H1 (cell line): ENCODE measurements at regions not wholly inside any gene's neighbourhood (a gene's known extent, or its start where the extent isn't known, plus 50 kb on each side); places are given as distances from the start of the nearest gene placed in this dataset.

Experiments
- CTCF ChIA-PET: fragments of 300-600 bp; sonication (Branson Sonifier 250); formaldehyde crosslinking; loops from one replicate; lab custom pipeline; 2021; ENCODE audit not compliant: partially characterized antibody; lab: Charles Lee
- POLR2A ChIA-PET: fragments of 300-600 bp; sonication (Branson Sonifier 250); formaldehyde crosslinking; loops from one replicate; lab custom pipeline; 2021; ENCODE audit warnings: inconsistent platforms; ENCODE audit not compliant: partially characterized antibody; lab: Charles Lee
- DNase-seq, 2 experiments: peaks; one replicate each; pipeline versions ENCODE4 v3.0.0 to v3.0.0-alpha.2; 2010 to 2022; ENCODE audit warnings: low spot score in 2 of 2, low read depth in 1 of 2, mixed read lengths in 1 of 2
- FAIRE-seq: peaks from 2 replicates; lab custom pipeline; 2011; peaks lifted over from hg19 to GRCh38; lab: Jason Lieb, UNC
- H2AFZ ChIP-seq: 2 replicates; pipeline ENCODE4 v1.8.1; 2012; ENCODE audit warnings: low read length, inconsistent platforms
- H2AK5ac ChIP-seq: 2 replicates; pipeline ENCODE4 v1.6.1; 2013; ENCODE audit warnings: low read depth, low read length
- H2BK120ac ChIP-seq: replicated peaks from 2 replicates; pipeline ENCODE3; 2013; ENCODE audit warnings: low read depth, low read length, inconsistent platforms
- H2BK12ac ChIP-seq: 2 replicates; pipeline ENCODE4 v1.6.1; 2013; ENCODE audit warnings: low read depth, low read length
- H2BK15ac ChIP-seq: 2 replicates; pipeline ENCODE4 v1.6.1; 2013; ENCODE audit warnings: low read length
- H2BK20ac ChIP-seq: 2 replicates; pipeline ENCODE4 v1.6.1; 2013; ENCODE audit warnings: low read length
- H2BK5ac ChIP-seq: 2 replicates; pipeline ENCODE4 v1.6.1; 2013; ENCODE audit warnings: low read depth, low read length
- H3K14ac ChIP-seq: 2 replicates; pipeline ENCODE4 v1.6.1; 2013; ENCODE audit warnings: inconsistent platforms; ENCODE audit not compliant: insufficient read length
- H3K18ac ChIP-seq: 2 replicates; pipeline ENCODE4 v1.6.1; 2013; ENCODE audit warnings: low read length; ENCODE audit errors: extremely low read depth
- H3K23ac ChIP-seq: 2 replicates; pipeline ENCODE4 v1.6.1; 2013; ENCODE audit warnings: inconsistent platforms; ENCODE audit not compliant: insufficient read length
- H3K23me2 ChIP-seq: 2 replicates; pipeline ENCODE4 v1.6.1; 2013; ENCODE audit warnings: low read depth, low read length
- H3K27ac ChIP-seq: 2 replicates; pipeline ENCODE4 v1.6.1; 2011; ENCODE audit warnings: low read depth, low read length, inconsistent platforms
- H3K27me3 ChIP-seq, 4 experiments: replicated peaks in 1 of 4; 1 replicate in 1 of 4; 2 replicates in 3 of 4; pipeline versions ENCODE4 v1.6.1 to v1.8.1; 2011 to 2013; ENCODE audit warnings: low read length in 3 of 4, mild to moderate bottlenecking in 3 of 4, inconsistent platforms in 2 of 4, mixed read lengths in 2 of 4, moderate library complexity in 1 of 4; ENCODE audit not compliant: control insufficient read depth in 3 of 4, insufficient read depth in 3 of 4; ENCODE audit errors: extremely low read depth in 1 of 4
- H3K36me3 ChIP-seq, 4 experiments: 2 replicates each; pipeline versions ENCODE4 v1.6.1 to v1.8.1; 2011 to 2013; ENCODE audit warnings: mild to moderate bottlenecking in 4 of 4, low read length in 3 of 4, moderate library complexity in 2 of 4, control low read depth in 1 of 4, inconsistent platforms in 1 of 4; ENCODE audit not compliant: insufficient read depth in 4 of 4, control insufficient read depth in 2 of 4
- H3K4ac ChIP-seq: replicated peaks from 2 replicates; pipeline ENCODE3; 2013; ENCODE audit warnings: low read length, low read depth, mixed read lengths, inconsistent platforms; ENCODE audit not compliant: insufficient read length
- H3K4me1 ChIP-seq, 4 experiments: replicated peaks in 1 of 4; 1 replicate in 1 of 4; 2 replicates in 3 of 4; pipeline versions ENCODE4 v1.6.1 to v1.8.1; 2011 to 2013; ENCODE audit warnings: low read length in 3 of 4, inconsistent platforms in 2 of 4, mixed read lengths in 1 of 4; ENCODE audit not compliant: insufficient read depth in 4 of 4, control insufficient read depth in 3 of 4
- H3K4me2 ChIP-seq, 2 experiments: 2 replicates each; pipeline versions ENCODE4 v1.6.1 to v1.8.1; 2011 to 2013; ENCODE audit warnings: low read depth in 2 of 2, low read length in 2 of 2, control low read depth in 1 of 2, inconsistent platforms in 1 of 2, mild to moderate bottlenecking in 1 of 2; ENCODE audit not compliant: insufficient read depth in 1 of 2
- H3K4me3 ChIP-seq, 4 experiments: fragments of 200-600, 300-600 bp in 1 of 4; sonication (generic), shearing (Covaris generic), sonication (Bioruptor Twin) in 1 of 4; 2 replicates each; pipeline versions ENCODE4 v1.5.1 to v1.8.1; 2011 to 2016; ENCODE audit warnings: low read length in 4 of 4, low read depth in 3 of 4, control low read depth in 2 of 4, inconsistent platforms in 2 of 4, mild to moderate bottlenecking in 2 of 4, mixed read lengths in 1 of 4, moderate library complexity in 1 of 4; ENCODE audit not compliant: insufficient read depth in 2 of 4; ENCODE audit errors: extremely low read depth in 1 of 4
- H3K56ac ChIP-seq: replicated peaks from 2 replicates; pipeline ENCODE3; 2013; ENCODE audit warnings: low read depth, mild to moderate bottlenecking, mixed read lengths, low read length, inconsistent platforms; ENCODE audit not compliant: insufficient read length
- H3K79me1 ChIP-seq: 2 replicates; pipeline ENCODE4 v1.6.1; 2013; ENCODE audit warnings: low read depth, low read length, control low read depth
- H3K79me2 ChIP-seq, 2 experiments: 2 replicates each; pipeline versions ENCODE4 v1.6.1 to v1.8.1; 2012 to 2013; ENCODE audit warnings: low read length in 2 of 2, mild to moderate bottlenecking in 2 of 2, inconsistent platforms in 1 of 2; ENCODE audit not compliant: insufficient read depth in 2 of 2, control insufficient read depth in 1 of 2
- H3K9ac ChIP-seq, 4 experiments: replicated peaks in 1 of 4; 1 replicate in 1 of 4; 2 replicates in 3 of 4; pipeline versions ENCODE4 v1.6.1 to v1.8.1; 2011 to 2013; ENCODE audit warnings: low read depth in 3 of 4, low read length in 3 of 4, control low read depth in 2 of 4, mild to moderate bottlenecking in 2 of 4, moderate library complexity in 2 of 4, inconsistent platforms in 1 of 4; ENCODE audit errors: extremely low read depth in 1 of 4
- H3K9me3 ChIP-seq, 2 experiments: 2 replicates each; pipeline versions ENCODE4 v1.6.1 to v1.8.1; 2012 to 2013; ENCODE audit warnings: mild to moderate bottlenecking in 2 of 2, moderate library complexity in 2 of 2, control low read depth in 1 of 2, inconsistent platforms in 1 of 2, low read depth in 1 of 2, low read length in 1 of 2, mixed read lengths in 1 of 2; ENCODE audit not compliant: insufficient read depth in 2 of 2
- H4K20me1 ChIP-seq, 2 experiments: replicated peaks in 1 of 2; 2 replicates each; pipeline versions ENCODE3 to v1.8.1; 2011 to 2013; ENCODE audit warnings: inconsistent platforms in 2 of 2, low read length in 2 of 2, mild to moderate bottlenecking in 1 of 2; ENCODE audit not compliant: insufficient read depth in 2 of 2, control insufficient read depth in 1 of 2
- H4K5ac ChIP-seq: 2 replicates; pipeline ENCODE4 v1.6.1; 2013; ENCODE audit warnings: low read length, low read depth, mixed read lengths, inconsistent platforms; ENCODE audit not compliant: insufficient read length
- H4K8ac ChIP-seq: 2 replicates; pipeline ENCODE4 v1.8.0; 2013; ENCODE audit warnings: mild to moderate bottlenecking, moderate library complexity, low read length, inconsistent platforms; ENCODE audit not compliant: insufficient read depth; ENCODE audit errors: extremely low read depth
- H4K91ac ChIP-seq: replicated peaks from 2 replicates; pipeline ENCODE3; 2013; ENCODE audit warnings: low read length, mixed read lengths, inconsistent platforms; ENCODE audit not compliant: insufficient read length
- ASH2L ChIP-seq: fragments of 200-600, 300-600 bp; sonication (generic); IDR thresholded peaks from one replicate; pipeline ENCODE4 v1.7.1; 2017; ENCODE audit warnings: low read length
- BRCA1 ChIP-seq: IDR thresholded peaks from 2 replicates; pipeline ENCODE4 v1.6.1; 2012; ENCODE audit warnings: low read depth, low read length, improper control_type of control experiment
- FOSL1 ChIP-seq: IDR thresholded peaks from 2 replicates; pipeline ENCODE4 v1.6.1; 2011; ENCODE audit warnings: mild to moderate bottlenecking, low read depth, low read length, moderate library complexity; ENCODE audit not compliant: insufficient read depth
- KDM4A ChIP-seq: IDR thresholded peaks from one replicate; pipeline ENCODE4 v1.7.1; 2012; ENCODE audit warnings: low read depth, mild to moderate bottlenecking, moderate library complexity, low read length, inconsistent platforms; ENCODE audit not compliant: severe bottlenecking
- POLR2AphosphoS5 ChIP-seq: IDR thresholded peaks from 2 replicates; pipeline ENCODE4 v1.6.1; 2011; ENCODE audit warnings: low read depth, low read length
- SAP30 ChIP-seq: fragments of 300-600 bp; sonication (generic); IDR thresholded peaks from 2 replicates; pipeline ENCODE4 v1.7.1; 2012; ENCODE audit warnings: low read length, moderate library complexity, mild to moderate bottlenecking, inconsistent platforms; ENCODE audit not compliant: insufficient read depth, insufficient replicate concordance
- TAF1 ChIP-seq: IDR thresholded peaks from 2 replicates; pipeline ENCODE4 v1.6.1; 2011; ENCODE audit warnings: mild to moderate bottlenecking, low read depth, low read length
- TEAD4 ChIP-seq: IDR thresholded peaks from 2 replicates; pipeline ENCODE4 v1.6.1; 2012; ENCODE audit warnings: low read depth, low read length, inconsistent platforms, mixed read lengths
- WGBS, 2 experiments: shearing (Covaris generic) in 1 of 2; methylation state at CpG; one replicate each; pipeline versions ENCODE4 v1.1.6 to v1.1.7; 2013 to 2015; ENCODE audit warnings: low lambda C conversion rate in 2 of 2, mixed read lengths in 2 of 2, inconsistent platforms in 1 of 2, low coverage in 1 of 2, missing lambda C conversion rate in 1 of 2; ENCODE audit not compliant: insufficient replicate concordance in 2 of 2, insufficient coverage in 1 of 2, insufficient read length in 1 of 2; ENCODE audit errors: extremely low coverage in 1 of 2, missing lambda C conversion rate in 1 of 2; 5-methylcytosine and 5-hydroxymethylcytosine counted together

DNA sequence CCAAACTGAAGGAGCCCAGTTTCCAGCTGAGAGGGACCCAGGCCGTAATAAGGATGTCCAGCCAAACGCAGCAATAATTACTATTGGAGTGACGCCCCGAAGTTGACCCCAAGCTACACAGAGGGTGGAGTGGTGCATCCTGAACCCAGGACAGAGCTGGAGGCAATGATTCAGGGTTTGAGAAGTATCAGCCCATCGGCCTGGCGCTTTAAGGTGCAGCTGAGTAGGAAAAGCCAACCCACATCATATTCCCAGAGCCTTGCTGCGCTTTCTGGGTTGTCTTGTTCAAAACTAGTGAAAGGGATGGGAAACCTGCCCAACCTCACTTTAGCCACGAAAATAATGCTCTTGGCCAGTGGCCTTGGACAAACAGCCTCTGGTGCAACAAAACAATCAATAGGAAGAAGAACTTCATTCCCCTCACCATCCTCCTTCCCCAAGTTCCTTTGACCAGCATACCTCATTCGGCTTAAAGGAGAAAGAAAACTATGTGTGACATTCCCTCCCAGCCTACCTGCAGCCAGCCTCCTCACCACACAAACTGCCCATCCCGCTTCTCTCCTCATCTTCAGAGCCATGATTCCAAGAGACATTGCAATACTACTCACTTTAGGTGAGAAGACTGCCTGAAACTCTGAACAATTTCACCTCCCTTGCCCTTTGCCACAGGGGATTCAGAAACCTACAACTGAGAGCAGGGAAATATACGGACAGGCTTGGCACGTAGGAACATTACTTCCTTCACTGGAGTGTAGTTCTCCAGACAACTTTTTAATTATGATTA lies 217.2 kb upstream of the MKLN1 start:
- 0 out of 2 replicates have a peak overlapping the region, but pooled peaks have one; percentile 26 for H2BK20ac ChIP-seq
- TF ChIP-seq POLR2AphosphoS5 (no peak), TAF1 (peak; percentile 40; the same call in 1 of the 2 replicates), FOSL1 (no peak), TEAD4 (0 out of 2 replicates have a peak, but pooled peaks have one; percentile 40), BRCA1 (no peak), KDM4A (peak; percentile 6), SAP30 (no peak), ASH2L (peak; percentile 65)

More for the DNA sequence above, 217.2 kb upstream of the MKLN1 start:
- Histone ChIP-seq H3K23ac (no peak overlapping the region), H3K79me2 (peaks cover 0 to 3% of the 10 kb centered on the region in 2 experiments; a peak in 2 of 4 replicates), H3K27ac (no peak overlapping the region; the same call in 1 of the 2 replicates), H2AK5ac (no peak overlapping the region), H2BK120ac (no peak overlapping the region), H3K23me2 (peaks cover 29% of the 10 kb centered on the region; the same call in 1 of the 2 replicates), H3K4ac (no peak overlapping the region), H3K18ac (peak overlapping the region; percentile 74), H2AFZ (peak overlapping the region; percentile 55; the same call in 1 of the 2 replicates), H4K91ac (peak overlapping the region; percentile 36), H3K4me2 (peak overlapping the region; percentile 91 to 99), H3K79me1 (no peaks in the 10 kb centered on the region), H2BK15ac (0 out of 2 replicates have a peak overlapping the region, but pooled peaks have one; percentile 18), H4K5ac (no peak overlapping the region), H3K14ac (no peak overlapping the region), H3K4me3 (peak overlapping the region; percentile 63 to 87 (median 72)), H4K8ac (peak overlapping the region; percentile 54; the same call in 1 of the 2 replicates), H4K20me1 (no peaks in the 10 kb centered on the region), H2BK12ac (no peak overlapping the region; the same call in 1 of the 2 replicates), H3K4me1 (peaks cover 13 to 22% (median 19%) of the 10 kb centered on the region in 4 experiments; a peak in 6 of 7 replicates), H3K27me3 (peaks cover 0 to 7% (median 5%) of the 10 kb centered on the region in 4 experiments; a peak in 6 of 7 replicates), H3K36me3 (no peaks in the 10 kb centered on the region), H3K56ac (no peak overlapping the region), H2BK5ac (peak overlapping the region; percentile 76), H3K9ac (peak overlapping the region in 2 of 4 experiments; percentile 53 to 54; a peak in 5 of 7 replicates), H3K9me3 (no peaks in the 10 kb centered on the region)
- DNase-seq (peak in 1 of 2 experiments; percentile 61), FAIRE-seq (no peak)
- CTCF ChIA-PET: interaction anchor here (0.9 to 1.3 kb wide), 3 partner anchors 20 to 241 kb away, joined by 3 to 6 read pairs (median 5); no protein-coding TSS in a partner anchor
- 18% methylated on average over 11 of the region's 12 CpGs; no CpG with 5 or more reads in 1 of the 2 experiments for WGBS, 2 experiments
- POLR2A ChIA-PET: interaction anchor here (0.7 to 1.7 kb wide), 13 partner anchors 18 to 383 kb away, joined by 3 to 5 read pairs (median 3); partner anchors contain the start of gene MKLN1
